Brain microvascular endothelial cell (primary cell): ENCODE measurements at regions not wholly inside any gene's neighbourhood (a gene's known extent, or its start where the extent isn't known, plus 50 kb on each side); places are given as distances from the start of the nearest gene placed in this dataset.
"Not testable (repeated sequence)": the region's sequence is repeated elsewhere in the genome, so short reads cannot be mapped to it uniquely, and the experiment has no call there.

Source experiments
- DNase-seq: peaks from one replicate; pipeline ENCODE4 v3.0.0-alpha.2; 2020
- H3K27ac ChIP-seq: fragments of 250-450 bp; sonication (Bioruptor Pico); 2 replicates; pipeline ENCODE4 v1.5.1; 2020; ENCODE audit warnings: mild to moderate bottlenecking, moderate library complexity
- H3K27me3 ChIP-seq: fragments of 250-450 bp; sonication (Bioruptor Pico); replicated peaks from 2 replicates; pipeline ENCODE4 v1.5.1; 2020; ENCODE audit warnings: mild to moderate bottlenecking
- H3K36me3 ChIP-seq: fragments of 250-450 bp; sonication (Bioruptor Pico); replicated peaks from 2 replicates; pipeline ENCODE4 v1.5.1; 2020; ENCODE audit warnings: mild to moderate bottlenecking
- H3K4me3 ChIP-seq: 2 replicates; pipeline ENCODE4 v1.5.1; 2011; ENCODE audit warnings: low read depth, mild to moderate bottlenecking, control low read depth, low read length, moderate library complexity
- CTCF ChIP-seq: IDR thresholded peaks from 2 replicates; pipeline ENCODE4 v1.5.1; 2011; ENCODE audit warnings: low read depth, mild to moderate bottlenecking, moderate library complexity, low read length, control low read depth, inconsistent platforms; ENCODE audit errors: missing control alignments
- in situ Hi-C: cut with HindIII; loops from 2 replicates; pipeline ENCODE4 v1.10.0; 2017; ENCODE audit warnings: low sequenced_read_pairs, low pct_ligation_motif_present

GRCh38 chr5:117621921-117622320, 1047.3 kb upstream of the SEMA6A start:
- in situ Hi-C loops: no loop called here

GRCh38 chr5:117615226-117615625, 1040.6 kb upstream of the SEMA6A start:
- in situ Hi-C loops: no loop called here
- no peak for DNase-seq
- H3K4me3 ChIP-seq: no peak overlapping the region
- no peaks in the 10 kb centered on the region for H3K36me3 ChIP-seq
- H3K27me3 ChIP-seq: no peaks in the 10 kb centered on the region
- H3K27ac ChIP-seq: no peak overlapping the region
- no peak for TF ChIP-seq CTCF

More at GRCh38 chr5:117621921-117622320, 1047.3 kb upstream of the SEMA6A start:
- no peak overlapping the region for H3K27ac ChIP-seq
- no peak for TF ChIP-seq CTCF
- no peak for DNase-seq
- no peaks in the 10 kb centered on the region for H3K36me3 ChIP-seq
- no peaks in the 10 kb centered on the region for H3K27me3 ChIP-seq
- no peak overlapping the region for H3K4me3 ChIP-seq

- no peak for TF ChIP-seq CTCF
- no peak for DNase-seq
- H3K27me3 ChIP-seq: no peaks in the 10 kb centered on the region
- H3K27ac ChIP-seq: no peak overlapping the region
- no peak overlapping the region for H3K4me3 ChIP-seq
- no peaks in the 10 kb centered on the region for H3K36me3 ChIP-seq
- in situ Hi-C loops: no loop called here
These were observed 1039.8 kb upstream of the SEMA6A start for GRCh38 chr5:117614408-117614807.

- Histone ChIP-seq H3K4me3 (no peak overlapping the region), H3K27ac (no peak overlapping the region), H3K27me3 (no peaks in the 10 kb centered on the region), H3K36me3 (no peaks in the 10 kb centered on the region)
- in situ Hi-C loops: no loop called here
- no peak for TF ChIP-seq CTCF
- DNase-seq: no peak
These were observed 1030.2 kb upstream of the SEMA6A start for GRCh38 chr5:117604845-117605244.

GRCh38 chr5:117599811-117600210, 1025.2 kb upstream of the SEMA6A start:
- DNase-seq, H3K4me3 ChIP-seq, H3K36me3 ChIP-seq, H3K27me3 ChIP-seq, in situ Hi-C loops, H3K27ac ChIP-seq: not testable (repeated sequence)

- no peak for DNase-seq
- no peak overlapping the region for H3K4me3 ChIP-seq
- no peaks in the 10 kb centered on the region for H3K27me3 ChIP-seq
- H3K36me3 ChIP-seq: no peaks in the 10 kb centered on the region
- no peak for TF ChIP-seq CTCF
- H3K27ac ChIP-seq: no peak overlapping the region
- in situ Hi-C loops: no loop called here
These were observed 1019.5 kb upstream of the SEMA6A start for GRCh38 chr5:117594166-117594565.

GRCh38 chr5:117590944-117591343, 1016.3 kb upstream of the SEMA6A start:
- DNase-seq: no peak
- H3K27me3 ChIP-seq: no peaks in the 10 kb centered on the region
- H3K27ac ChIP-seq: no peak overlapping the region
- H3K36me3 ChIP-seq: no peaks in the 10 kb centered on the region
- H3K4me3 ChIP-seq: no peak overlapping the region
- peak; percentile 52 for TF ChIP-seq CTCF
- in situ Hi-C loops: no loop called here
